ENCODE measurements at regions not wholly inside any gene's neighbourhood (a gene's known extent, or its start where the extent isn't known, plus 50 kb on each side); places are given as distances from the start of the nearest gene placed in this dataset.

GRCh38 chr13:71055047-71055446 lies 812.0 kb downstream of the DACH1 start:
- ChIA-PET CTCF (no interaction called here), POLR2A (no interaction called here)
- no peak overlapping the region for H3K4me3 ChIP-seq (ENCODE audit: low read depth in 2 of 2, low read length in 1 of 2)
- no peaks in the 10 kb centered on the region for H3K36me3 ChIP-seq (replicated peaks in 1 of 2; ENCODE audit: control insufficient read depth in 1 of 2, insufficient read depth in 2 of 2, low read length in 1 of 2)
- H3K27me3 ChIP-seq (ENCODE audit: insufficient read depth), result no peaks in the 10 kb centered on the region
- H4K20me1 ChIP-seq (ENCODE audit: insufficient read depth), result no peaks in the 10 kb centered on the region
- no peak for TF ChIP-seq TCF12 (IDR thresholded peaks at IDR 0.05)
- no peak overlapping the region for H2AFZ ChIP-seq (ENCODE audit: low read depth)
- H3K9me3 ChIP-seq, result no peaks in the 10 kb centered on the region
- no peaks in the 10 kb centered on the region for H3K9me2 ChIP-seq
- no peak overlapping the region for H3K4me2 ChIP-seq
- H3K4me1 ChIP-seq (ENCODE audit: control insufficient read depth in 1 of 2, insufficient read depth in 2 of 2, low read depth in 1 of 2, low read length in 1 of 2), result no peaks in the 10 kb centered on the region
- H3K79me2 ChIP-seq (ENCODE audit: insufficient read depth), result no peaks in the 10 kb centered on the region
- no peak overlapping the region for H3K27ac ChIP-seq (ENCODE audit: low read depth in 2 of 2, low read length in 1 of 2)
- WGBS (ENCODE audit: low lambda C conversion rate), result 44% methylated on average over 1 of the region's 1 CpG
- H3F3A ChIP-seq (replicated peaks; ENCODE audit: insufficient read depth), result no peaks in the 10 kb centered on the region
- no peak overlapping the region for H3K9ac ChIP-seq
- DNase-seq, result no peak

GRCh38 chr13:71054358-71054757 lies 812.6 kb downstream of the DACH1 start:
- no peak overlapping the region for H3K9ac ChIP-seq
- CTCF ChIA-PET, result no interaction called here
- WGBS (ENCODE audit: low lambda C conversion rate), result 29% methylated on average over 1 of the region's 1 CpG
- H3K4me2 ChIP-seq, result no peak overlapping the region
- no peaks in the 10 kb centered on the region for H3K36me3 ChIP-seq (replicated peaks in 1 of 2; ENCODE audit: control insufficient read depth in 1 of 2, insufficient read depth in 2 of 2, low read length in 1 of 2)
- no peak overlapping the region for H3K27ac ChIP-seq (ENCODE audit: low read depth in 2 of 2, low read length in 1 of 2)
- TF ChIP-seq NRF1 (IDR thresholded peaks at IDR 0.05; ENCODE audit: low read depth, low read length), result no peak
- TF ChIP-seq REST (IDR thresholded peaks at IDR 0.05; ENCODE audit: low read depth, low read length), result no peak
- TF ChIP-seq, protein P1, sequence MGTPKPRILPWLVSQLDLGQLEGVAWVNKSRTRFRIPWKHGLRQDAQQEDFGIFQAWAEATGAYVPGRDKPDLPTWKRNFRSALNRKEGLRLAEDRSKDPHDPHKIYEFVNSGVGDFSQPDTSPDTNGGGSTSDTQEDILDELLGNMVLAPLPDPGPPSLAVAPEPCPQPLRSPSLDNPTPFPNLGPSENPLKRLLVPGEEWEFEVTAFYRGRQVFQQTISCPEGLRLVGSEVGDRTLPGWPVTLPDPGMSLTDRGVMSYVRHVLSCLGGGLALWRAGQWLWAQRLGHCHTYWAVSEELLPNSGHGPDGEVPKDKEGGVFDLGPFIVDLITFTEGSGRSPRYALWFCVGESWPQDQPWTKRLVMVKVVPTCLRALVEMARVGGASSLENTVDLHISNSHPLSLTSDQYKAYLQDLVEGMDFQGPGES (IDR thresholded peaks at IDR 0.05; ENCODE audit: low read depth, low read length), result no peak
- TF ChIP-seq, protein P2, sequence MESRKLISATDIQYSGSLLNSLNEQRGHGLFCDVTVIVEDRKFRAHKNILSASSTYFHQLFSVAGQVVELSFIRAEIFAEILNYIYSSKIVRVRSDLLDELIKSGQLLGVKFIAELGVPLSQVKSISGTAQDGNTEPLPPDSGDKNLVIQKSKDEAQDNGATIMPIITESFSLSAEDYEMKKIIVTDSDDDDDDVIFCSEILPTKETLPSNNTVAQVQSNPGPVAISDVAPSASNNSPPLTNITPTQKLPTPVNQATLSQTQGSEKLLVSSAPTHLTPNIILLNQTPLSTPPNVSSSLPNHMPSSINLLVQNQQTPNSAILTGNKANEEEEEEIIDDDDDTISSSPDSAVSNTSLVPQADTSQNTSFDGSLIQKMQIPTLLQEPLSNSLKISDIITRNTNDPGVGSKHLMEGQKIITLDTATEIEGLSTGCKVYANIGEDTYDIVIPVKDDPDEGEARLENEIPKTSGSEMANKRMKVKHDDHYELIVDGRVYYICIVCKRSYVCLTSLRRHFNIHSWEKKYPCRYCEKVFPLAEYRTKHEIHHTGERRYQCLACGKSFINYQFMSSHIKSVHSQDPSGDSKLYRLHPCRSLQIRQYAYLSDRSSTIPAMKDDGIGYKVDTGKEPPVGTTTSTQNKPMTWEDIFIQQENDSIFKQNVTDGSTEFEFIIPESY (IDR thresholded peaks at IDR 0.05; ENCODE audit: borderline replicate concordance, low read depth), result no peak
- no peak for TF ChIP-seq FOSL2 (IDR thresholded peaks at IDR 0.05; ENCODE audit: borderline replicate concordance, low read depth)
- TF ChIP-seq YY1 (IDR thresholded peaks at IDR 0.05; ENCODE audit: low read depth), result no peak
- TF ChIP-seq, protein P3, sequence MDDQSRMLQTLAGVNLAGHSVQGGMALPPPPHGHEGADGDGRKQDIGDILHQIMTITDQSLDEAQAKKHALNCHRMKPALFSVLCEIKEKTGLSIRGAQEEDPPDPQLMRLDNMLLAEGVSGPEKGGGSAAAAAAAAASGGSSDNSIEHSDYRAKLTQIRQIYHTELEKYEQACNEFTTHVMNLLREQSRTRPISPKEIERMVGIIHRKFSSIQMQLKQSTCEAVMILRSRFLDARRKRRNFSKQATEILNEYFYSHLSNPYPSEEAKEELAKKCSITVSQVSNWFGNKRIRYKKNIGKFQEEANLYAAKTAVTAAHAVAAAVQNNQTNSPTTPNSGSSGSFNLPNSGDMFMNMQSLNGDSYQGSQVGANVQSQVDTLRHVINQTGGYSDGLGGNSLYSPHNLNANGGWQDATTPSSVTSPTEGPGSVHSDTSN (IDR thresholded peaks at IDR 0.05), result no peak
- no peak for TF ChIP-seq CTCF (IDR thresholded peaks at IDR 0.05)
- H3K79me2 ChIP-seq (ENCODE audit: insufficient read depth), result no peaks in the 10 kb centered on the region
- no peaks in the 10 kb centered on the region for H3K4me1 ChIP-seq (ENCODE audit: control insufficient read depth in 1 of 2, insufficient read depth in 2 of 2, low read depth in 1 of 2, low read length in 1 of 2)
- H2AFZ ChIP-seq (ENCODE audit: low read depth), result no peak overlapping the region
- no peaks in the 10 kb centered on the region for H3K9me2 ChIP-seq
- POLR2A ChIA-PET, result no interaction called here
- no peaks in the 10 kb centered on the region for H3F3A ChIP-seq (replicated peaks; ENCODE audit: insufficient read depth)
- no peak for DNase-seq
- H4K20me1 ChIP-seq (ENCODE audit: insufficient read depth), result no peaks in the 10 kb centered on the region
- H3K9me3 ChIP-seq, result no peaks in the 10 kb centered on the region
- no peak overlapping the region for H3K4me3 ChIP-seq (ENCODE audit: low read depth in 2 of 2, low read length in 1 of 2)
- H3K27me3 ChIP-seq (ENCODE audit: insufficient read depth), result no peaks in the 10 kb centered on the region
